GM19023 (cell line): ENCODE measurements at regions not wholly inside any gene's neighbourhood (a gene's known extent, or its start where the extent isn't known, plus 50 kb on each side); places are given as distances from the start of the nearest gene placed in this dataset.
A peak's percentile ranks its signal among the peaks of the same experiment; 100 is the strongest.
"Not testable (repeated sequence)": the region's sequence is repeated elsewhere in the genome, so short reads cannot be mapped to it uniquely, and the experiment has no call there.

Experiments
- ATAC-seq: cut with Tn5 transposase; IDR thresholded peaks from one replicate; pipeline ENCODE4 v1.9.1; 2021; ENCODE audit warnings: mild to moderate bottlenecking, moderate library complexity; ENCODE audit not compliant: unreplicated experiment

- no peak for ATAC-seq
Observed at GRCh38 chr1:101185421-101185820, 51.4 kb upstream of the S1PR1 start.

DNA sequence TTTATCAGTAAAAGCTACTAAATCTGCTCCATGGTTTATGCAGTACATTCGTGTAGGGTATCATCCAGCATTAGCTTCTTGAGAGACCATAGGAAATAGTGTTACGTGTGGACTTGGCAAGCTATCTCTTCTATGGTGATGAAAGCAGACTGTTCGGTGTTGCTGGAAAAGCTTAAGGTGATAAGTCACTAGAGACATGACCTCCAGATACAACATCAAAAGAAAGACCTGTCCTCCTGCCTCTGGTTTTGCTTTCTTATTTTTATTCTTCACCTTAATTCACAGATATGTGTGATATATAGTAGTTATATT lies 53.5 kb upstream of the S1PR1 start:
- no peak for ATAC-seq

DNA sequence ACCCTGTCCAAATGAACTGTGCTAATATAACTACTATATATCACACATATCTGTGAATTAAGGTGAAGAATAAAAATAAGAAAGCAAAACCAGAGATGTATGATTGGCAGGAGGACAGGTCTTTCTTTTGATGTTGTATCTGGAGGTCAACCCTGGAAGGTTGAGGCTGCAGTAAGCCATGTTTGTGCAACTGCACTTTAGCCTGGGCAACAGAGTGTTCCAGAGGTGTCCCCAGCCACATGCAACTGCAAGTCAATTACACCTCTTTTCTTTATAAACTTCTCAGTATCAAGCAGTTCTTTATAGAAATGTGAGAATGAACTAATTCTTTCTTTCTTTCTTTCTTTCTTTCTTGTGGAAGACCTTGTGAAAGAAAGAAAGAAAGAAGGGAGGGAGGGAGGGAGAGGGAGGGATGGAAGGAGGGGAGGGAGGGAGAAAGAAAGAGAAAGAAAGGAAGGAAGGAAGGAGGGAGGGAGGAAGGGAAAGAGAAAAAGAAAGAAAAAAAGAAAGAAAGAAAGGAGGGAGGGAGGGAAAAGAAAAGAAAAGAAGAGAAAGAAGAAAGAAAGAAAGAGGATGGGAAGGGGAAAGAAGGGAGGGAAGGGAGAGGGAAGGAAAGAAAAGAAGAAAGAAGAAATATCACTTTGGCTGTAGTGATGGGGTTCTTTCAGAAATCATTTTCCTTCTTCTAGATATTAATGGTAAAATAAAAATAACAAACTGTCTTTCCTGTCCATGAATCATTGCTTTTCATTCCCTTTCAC lies 54.0 kb upstream of the S1PR1 start:
- ATAC-seq: no peak

DNA sequence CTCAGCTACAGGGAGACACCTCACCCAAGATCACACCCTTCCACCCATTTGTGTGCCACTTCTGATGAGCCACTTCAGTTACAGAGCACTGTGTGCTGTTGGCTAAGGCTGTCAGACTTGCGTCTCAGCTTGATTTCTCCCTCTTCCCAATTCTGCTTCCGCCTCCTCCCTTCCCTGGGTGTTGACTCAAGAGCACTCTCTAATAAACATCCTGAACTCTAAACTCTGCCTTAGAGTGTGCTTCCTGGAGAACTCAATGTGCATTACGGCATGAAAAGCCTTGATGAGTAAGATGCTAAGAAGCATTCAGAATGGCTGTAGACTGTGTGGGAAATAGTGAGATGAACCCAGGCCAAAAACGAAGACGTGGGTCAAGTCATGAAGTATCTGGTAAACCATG lies 54.9 kb upstream of the S1PR1 start:
- ATAC-seq: no peak

DNA sequence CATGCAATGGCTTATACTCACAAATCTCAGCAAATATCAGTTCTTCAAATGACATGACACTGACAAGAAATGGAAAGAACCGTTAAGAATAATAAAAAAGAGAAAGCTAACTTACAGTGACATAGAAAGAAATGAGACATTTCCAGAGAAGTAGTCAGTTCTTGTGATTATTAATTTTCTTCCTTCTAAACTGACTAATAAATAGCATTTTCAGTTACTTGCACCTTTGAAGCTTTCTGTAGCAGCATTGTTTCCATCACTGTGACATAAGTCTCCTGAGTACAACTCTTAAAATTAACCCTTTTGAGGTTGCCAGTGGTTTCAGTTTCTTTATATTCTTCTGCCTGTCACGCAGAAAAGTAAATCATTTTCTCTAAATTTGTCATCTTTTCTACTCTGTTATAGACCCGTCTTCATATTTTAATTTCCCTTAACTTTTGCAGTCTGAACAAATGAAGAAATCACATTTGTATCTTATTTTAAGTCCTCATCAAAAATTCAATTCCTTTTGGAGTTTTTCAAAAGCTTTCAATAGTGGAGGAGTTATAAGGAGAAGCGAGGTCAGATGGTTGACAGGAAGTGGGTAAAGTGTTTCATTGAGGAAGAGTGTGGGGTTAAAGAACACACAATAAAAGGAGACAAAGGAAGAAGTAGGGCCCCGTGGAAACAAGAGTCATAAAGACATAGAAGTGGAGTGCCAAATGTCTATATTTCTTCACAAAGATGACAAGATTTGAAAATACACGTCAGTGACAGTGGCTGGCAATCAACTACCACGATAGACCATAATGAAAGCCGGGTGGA lies 57.9 kb upstream of the S1PR1 start:
- ATAC-seq: peak; percentile 86

GRCh38 chr1:101178341-101178687 lies 58.5 kb upstream of the S1PR1 start:
- ATAC-seq: peak; percentile 4

- no peak for ATAC-seq
Observed at GRCh38 chr1:101175886-101176285, 60.9 kb upstream of the S1PR1 start.

DNA sequence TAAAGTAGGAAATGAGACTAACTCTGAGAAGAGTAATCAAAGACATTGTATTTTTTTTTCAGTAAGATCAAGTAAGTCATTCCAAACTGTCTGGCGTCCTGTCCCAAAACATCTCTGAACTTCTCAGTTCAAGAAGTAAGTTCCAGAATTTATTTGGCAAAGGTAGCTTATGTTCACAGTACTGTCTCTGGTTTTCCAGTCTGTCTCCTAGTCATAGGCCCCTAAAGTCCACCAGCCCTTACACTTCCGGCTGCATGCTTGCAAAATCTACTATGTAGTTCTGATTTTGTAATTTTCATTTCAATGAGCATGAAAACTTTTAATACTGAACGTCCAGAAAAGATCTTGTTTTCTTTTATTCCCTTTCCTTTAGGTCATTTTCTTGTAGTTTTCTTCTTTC lies 61.4 kb upstream of the S1PR1 start:
- ATAC-seq: no peak

- ATAC-seq: no peak
Observed at GRCh38 chr1:101174722-101175121, 62.1 kb upstream of the S1PR1 start.

GRCh38 chr1:101174298-101174697 lies 62.5 kb upstream of the S1PR1 start:
- ATAC-seq: not testable (repeated sequence)

DNA sequence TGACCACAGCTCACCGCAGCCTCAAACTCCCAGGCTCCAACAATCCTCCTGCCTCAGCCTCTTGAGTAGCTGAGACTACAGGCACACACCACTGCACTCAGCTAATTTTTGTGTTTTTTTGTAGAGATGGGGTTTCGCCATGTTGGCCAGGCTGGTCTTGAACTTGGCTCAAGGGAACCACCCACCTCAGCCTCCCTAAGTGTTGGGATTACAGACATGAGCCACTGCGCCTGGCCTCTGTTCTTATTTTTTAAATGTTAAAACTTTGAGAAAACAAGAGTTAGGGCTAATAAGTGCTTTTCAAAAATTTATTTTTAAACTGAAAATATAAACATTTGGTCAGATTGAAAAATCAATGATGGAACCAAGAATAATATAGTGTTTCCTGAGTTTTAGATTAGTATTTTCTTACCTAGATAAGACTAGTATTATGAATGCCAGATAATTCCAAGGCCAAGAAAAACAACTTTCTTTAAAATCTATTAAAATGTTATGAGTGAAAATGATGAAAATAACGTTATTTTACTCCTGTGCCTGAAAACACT lies 66.2 kb upstream of the S1PR1 start:
- ATAC-seq: no peak

- no peak for ATAC-seq
Observed at GRCh38 chr1:101167891-101168290, 68.9 kb upstream of the S1PR1 start.

DNA sequence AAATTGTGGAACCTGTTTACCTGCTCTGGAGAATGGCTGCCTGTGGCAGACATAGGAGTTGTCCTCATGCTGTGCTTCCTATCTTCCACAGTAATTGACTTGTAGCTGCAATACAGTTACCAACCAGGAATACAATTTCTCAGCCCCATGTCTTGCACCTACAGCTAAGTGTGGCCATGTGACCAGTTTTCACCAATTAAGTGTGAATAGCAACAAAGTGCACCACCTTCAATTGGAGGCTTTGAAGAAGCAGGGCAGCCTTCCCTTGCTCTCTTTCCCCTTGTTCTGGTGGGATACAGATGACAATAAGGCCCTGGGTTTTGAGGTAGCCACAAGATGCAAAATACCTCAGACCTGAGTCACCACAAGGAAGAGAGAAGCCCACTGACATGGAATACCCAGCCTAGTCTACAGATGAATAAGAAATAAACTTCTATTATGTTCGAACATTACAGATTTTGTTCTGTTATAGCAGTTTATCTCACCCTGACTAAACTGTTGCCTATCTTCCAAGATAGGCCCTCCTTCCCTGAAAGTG lies 70.2 kb upstream of the S1PR1 start:
- ATAC-seq: no peak

DNA sequence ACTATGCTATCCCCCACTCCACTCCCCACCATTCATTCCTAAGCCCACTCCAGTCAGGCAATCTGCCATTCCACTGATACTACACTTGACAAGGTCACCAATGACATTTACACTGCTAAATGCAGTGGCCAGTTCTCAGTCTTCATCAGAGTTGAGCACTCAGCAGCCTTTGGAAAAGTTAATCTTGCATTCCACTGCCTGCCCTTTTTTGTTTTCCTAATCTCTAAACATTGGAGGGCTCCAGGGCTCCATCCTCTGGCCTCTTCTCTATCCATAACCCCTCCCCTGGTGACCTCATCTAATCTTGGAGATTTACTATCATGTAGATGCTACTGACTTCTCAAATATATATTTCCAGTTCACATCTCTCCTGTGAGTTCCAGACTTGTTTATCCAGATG lies 70.9 kb upstream of the S1PR1 start:
- no peak for ATAC-seq

- ATAC-seq: no peak
Observed at GRCh38 chr1:101165532-101165931, 71.3 kb upstream of the S1PR1 start.

- ATAC-seq: no peak
Observed at GRCh38 chr1:101164776-101165175, 72.0 kb upstream of the S1PR1 start.

DNA sequence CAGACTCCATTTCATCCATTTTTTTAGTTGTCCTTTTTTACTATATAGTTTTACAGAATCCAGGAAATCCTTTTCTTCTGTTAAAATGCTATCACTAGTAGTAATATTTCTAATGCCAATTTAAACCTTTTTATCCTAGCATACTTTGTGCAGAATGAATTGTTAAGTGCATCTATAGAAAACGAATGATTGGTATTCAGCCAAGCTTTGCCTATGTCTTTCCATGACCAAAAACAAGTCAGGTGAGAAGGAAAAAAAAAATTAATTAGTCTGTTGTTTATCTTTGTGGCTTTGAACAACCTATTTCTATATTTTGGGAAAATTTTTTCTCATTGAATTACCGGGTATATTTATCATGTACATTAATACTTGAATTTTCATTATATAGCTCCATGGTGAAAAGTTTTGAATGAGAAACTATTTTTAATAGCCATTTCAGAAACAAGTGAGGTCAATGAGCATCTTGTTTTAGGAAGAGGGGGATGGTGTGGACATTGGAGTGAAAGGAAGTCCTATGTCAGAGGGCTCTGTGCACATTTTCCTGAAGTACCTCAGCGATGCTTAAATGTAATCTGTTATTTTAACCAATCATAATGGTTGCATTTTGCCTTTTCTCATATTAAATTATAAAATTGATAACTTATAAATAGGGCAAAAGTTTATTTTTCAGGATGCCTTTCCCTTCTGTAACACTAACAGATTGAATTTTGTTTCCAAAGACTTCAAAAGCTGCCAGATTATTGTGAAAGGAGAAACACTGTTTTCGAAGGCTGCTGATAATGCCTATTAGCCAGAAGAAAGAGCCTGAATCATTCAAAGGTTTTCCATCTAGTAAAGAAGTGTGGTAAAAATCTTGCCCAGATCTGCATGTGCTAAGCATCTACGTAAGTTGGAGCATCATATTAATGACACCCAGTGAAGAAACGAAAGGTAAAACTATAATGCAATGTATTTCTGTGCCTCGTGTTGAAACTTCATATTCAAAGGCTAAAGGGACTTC lies 73.8 kb upstream of the S1PR1 start:
- ATAC-seq: no peak

GRCh38 chr1:101162300-101162699 lies 74.5 kb upstream of the S1PR1 start:
- no peak for ATAC-seq

DNA sequence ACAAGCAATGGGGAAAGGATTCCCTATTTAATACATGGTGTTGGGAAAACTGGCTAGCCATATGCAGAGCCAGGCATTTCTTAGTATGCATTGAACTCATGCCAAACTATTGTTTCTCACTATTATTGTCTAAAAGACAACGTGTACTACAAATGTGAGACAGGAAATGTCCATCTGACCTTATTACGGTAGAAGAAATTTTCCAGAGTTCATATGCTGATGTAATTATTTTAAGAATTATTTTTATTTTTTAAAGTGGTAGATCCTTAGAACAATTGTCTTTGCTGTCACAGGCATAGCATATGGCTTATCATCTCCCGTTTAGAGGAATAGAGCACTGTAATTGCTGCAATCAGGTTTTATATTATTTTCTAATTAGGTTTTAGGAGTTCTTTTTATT lies 75.2 kb upstream of the S1PR1 start:
- ATAC-seq: no peak

GRCh38 chr1:101158424-101158823 lies 78.4 kb upstream of the S1PR1 start:
- ATAC-seq: no peak

DNA sequence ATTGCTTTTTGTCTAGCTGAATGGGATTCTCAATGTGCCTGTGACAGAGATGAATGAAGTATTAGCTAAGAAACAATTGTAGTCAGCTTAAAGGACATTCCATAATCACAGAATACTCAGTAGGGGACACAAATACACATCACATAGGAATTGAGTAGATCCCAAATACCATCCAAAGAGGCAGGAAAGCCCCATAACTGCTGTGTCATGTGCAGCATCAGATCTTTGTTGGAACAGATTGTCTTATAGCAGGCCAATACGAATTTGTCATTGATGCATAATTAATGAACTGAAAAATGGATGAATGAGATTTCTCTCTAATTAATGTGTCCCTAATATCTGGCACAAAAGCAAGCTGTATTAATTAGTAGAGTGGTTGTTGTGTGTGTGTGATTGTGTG lies 82.3 kb upstream of the S1PR1 start:
- ATAC-seq: no peak
